ENCODE measurements at regions not wholly inside any gene's neighbourhood (a gene's known extent, or its start where the extent isn't known, plus 50 kb on each side); places are given as distances from the start of the nearest gene placed in this dataset.

DNA sequence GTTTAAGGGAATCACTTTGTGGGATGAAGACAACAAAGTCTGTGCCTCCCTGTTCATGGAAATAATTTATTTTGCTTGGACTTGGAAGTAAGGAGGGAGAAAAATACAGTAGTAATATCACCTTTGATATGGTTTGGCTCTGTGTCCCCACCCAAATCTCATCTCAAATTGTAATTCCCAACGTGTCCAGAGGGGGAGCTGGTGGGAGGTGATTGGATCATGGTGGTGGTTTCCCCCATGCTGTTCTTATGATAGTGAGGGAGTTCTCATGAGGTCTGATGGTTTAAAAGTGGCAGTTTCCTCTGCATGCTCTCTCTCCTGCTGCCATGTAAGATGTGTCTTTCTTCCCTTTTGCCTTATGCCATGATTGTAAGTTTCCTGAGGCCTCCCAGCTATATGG lies 460.7 kb downstream of the NOVA1 start:
- no peaks in the 10 kb centered on the region for H3K27me3 ChIP-seq (ENCODE audit: insufficient read depth, poor library complexity, severe bottlenecking)
- TF ChIP-seq POLR2AphosphoS5 (IDR thresholded peaks at IDR 0.05; ENCODE audit: low read depth) (no peak), SPI1 (IDR thresholded peaks at IDR 0.05; ENCODE audit: borderline replicate concordance, low read depth) (no peak), GABPA (IDR thresholded peaks at IDR 0.05; ENCODE audit: low read depth) (no peak)
- TF ChIP-seq, protein P1, sequence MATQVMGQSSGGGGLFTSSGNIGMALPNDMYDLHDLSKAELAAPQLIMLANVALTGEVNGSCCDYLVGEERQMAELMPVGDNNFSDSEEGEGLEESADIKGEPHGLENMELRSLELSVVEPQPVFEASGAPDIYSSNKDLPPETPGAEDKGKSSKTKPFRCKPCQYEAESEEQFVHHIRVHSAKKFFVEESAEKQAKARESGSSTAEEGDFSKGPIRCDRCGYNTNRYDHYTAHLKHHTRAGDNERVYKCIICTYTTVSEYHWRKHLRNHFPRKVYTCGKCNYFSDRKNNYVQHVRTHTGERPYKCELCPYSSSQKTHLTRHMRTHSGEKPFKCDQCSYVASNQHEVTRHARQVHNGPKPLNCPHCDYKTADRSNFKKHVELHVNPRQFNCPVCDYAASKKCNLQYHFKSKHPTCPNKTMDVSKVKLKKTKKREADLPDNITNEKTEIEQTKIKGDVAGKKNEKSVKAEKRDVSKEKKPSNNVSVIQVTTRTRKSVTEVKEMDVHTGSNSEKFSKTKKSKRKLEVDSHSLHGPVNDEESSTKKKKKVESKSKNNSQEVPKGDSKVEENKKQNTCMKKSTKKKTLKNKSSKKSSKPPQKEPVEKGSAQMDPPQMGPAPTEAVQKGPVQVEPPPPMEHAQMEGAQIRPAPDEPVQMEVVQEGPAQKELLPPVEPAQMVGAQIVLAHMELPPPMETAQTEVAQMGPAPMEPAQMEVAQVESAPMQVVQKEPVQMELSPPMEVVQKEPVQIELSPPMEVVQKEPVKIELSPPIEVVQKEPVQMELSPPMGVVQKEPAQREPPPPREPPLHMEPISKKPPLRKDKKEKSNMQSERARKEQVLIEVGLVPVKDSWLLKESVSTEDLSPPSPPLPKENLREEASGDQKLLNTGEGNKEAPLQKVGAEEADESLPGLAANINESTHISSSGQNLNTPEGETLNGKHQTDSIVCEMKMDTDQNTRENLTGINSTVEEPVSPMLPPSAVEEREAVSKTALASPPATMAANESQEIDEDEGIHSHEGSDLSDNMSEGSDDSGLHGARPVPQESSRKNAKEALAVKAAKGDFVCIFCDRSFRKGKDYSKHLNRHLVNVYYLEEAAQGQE (IDR thresholded peaks at IDR 0.05; ENCODE audit: insufficient replicate concordance, low read depth): no peak
- TF ChIP-seq, protein P2, sequence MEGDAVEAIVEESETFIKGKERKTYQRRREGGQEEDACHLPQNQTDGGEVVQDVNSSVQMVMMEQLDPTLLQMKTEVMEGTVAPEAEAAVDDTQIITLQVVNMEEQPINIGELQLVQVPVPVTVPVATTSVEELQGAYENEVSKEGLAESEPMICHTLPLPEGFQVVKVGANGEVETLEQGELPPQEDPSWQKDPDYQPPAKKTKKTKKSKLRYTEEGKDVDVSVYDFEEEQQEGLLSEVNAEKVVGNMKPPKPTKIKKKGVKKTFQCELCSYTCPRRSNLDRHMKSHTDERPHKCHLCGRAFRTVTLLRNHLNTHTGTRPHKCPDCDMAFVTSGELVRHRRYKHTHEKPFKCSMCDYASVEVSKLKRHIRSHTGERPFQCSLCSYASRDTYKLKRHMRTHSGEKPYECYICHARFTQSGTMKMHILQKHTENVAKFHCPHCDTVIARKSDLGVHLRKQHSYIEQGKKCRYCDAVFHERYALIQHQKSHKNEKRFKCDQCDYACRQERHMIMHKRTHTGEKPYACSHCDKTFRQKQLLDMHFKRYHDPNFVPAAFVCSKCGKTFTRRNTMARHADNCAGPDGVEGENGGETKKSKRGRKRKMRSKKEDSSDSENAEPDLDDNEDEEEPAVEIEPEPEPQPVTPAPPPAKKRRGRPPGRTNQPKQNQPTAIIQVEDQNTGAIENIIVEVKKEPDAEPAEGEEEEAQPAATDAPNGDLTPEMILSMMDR (IDR thresholded peaks at IDR 0.05; ENCODE audit: insufficient read depth, low read length): no peak
- no peak overlapping the region for H3K27ac ChIP-seq (replicated peaks)
- no peak for DNase-seq (ENCODE audit: low read depth in 1 of 2, low spot score in 1 of 2)
- H3K4me3 ChIP-seq (replicated peaks; ENCODE audit: insufficient read depth, low read length): no peak overlapping the region

DNA sequence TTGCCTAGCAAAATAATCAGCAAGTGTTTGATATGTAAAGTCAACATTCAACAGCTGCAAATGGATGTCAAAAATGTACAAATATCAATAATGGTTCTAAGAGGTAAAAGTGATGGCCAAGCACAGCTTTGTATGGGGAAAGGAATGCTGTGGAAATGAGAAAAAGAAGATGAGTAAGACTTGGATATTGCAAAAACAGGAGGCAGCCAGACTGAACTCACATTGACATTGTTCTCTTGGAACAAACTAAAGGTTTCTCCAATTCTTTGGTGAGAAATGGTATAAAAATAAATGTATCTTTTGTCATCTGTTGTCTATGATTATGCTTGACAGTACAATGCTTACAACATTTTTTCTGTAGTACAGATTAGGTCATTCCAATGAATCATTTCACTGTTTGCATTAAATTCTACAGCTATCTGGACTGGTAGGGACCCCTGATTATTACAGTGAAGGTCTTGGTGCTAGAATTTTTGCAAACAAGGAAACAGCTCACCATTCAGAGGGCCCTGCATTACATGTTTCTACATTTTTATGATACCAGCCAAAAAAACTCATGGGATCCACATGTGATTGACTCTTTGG lies 465.7 kb downstream of the NOVA1 start:
- Histone ChIP-seq H3K27me3 (ENCODE audit: insufficient read depth, poor library complexity, severe bottlenecking) (no peaks in the 10 kb centered on the region), H3K27ac (replicated peaks) (no peak overlapping the region), H3K4me3 (replicated peaks; ENCODE audit: insufficient read depth, low read length) (no peak overlapping the region)
- no peak for DNase-seq (ENCODE audit: low read depth in 1 of 2, low spot score in 1 of 2)
- TF ChIP-seq SPI1 (IDR thresholded peaks at IDR 0.05; ENCODE audit: borderline replicate concordance, low read depth): no peak
- TF ChIP-seq, protein P2 (IDR thresholded peaks at IDR 0.05; ENCODE audit: insufficient read depth, low read length): no peak
- TF ChIP-seq, protein P1 (IDR thresholded peaks at IDR 0.05; ENCODE audit: insufficient replicate concordance, low read depth): no peak
- TF ChIP-seq GABPA (IDR thresholded peaks at IDR 0.05; ENCODE audit: low read depth): no peak
- TF ChIP-seq POLR2AphosphoS5 (IDR thresholded peaks at IDR 0.05; ENCODE audit: low read depth): no peak

DNA sequence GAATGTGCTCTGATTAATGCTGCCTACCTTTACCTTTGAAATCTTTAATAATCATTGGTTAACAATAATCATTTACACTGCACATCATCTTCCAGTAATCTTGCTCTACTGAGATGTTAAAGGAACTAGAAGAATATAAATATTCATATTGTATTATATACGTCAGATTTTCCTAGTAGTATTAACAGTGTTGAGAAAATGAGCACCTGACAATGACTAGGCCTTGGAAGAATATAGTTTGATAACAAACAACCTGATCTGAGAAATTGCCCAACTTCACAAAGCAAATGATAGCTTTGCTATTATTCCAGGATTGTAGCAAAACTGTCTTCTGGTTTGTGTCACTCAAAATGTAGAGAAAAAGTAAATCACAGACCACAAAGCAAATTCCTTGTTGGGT lies 467.1 kb downstream of the NOVA1 start:
- Histone ChIP-seq H3K27me3 (ENCODE audit: insufficient read depth, poor library complexity, severe bottlenecking) (no peaks in the 10 kb centered on the region), H3K4me3 (replicated peaks; ENCODE audit: insufficient read depth, low read length) (no peak overlapping the region), H3K27ac (replicated peaks) (no peak overlapping the region)
- DNase-seq (ENCODE audit: low read depth in 1 of 2, low spot score in 1 of 2): no peak
- TF ChIP-seq SPI1 (IDR thresholded peaks at IDR 0.05; ENCODE audit: borderline replicate concordance, low read depth) (no peak), GABPA (IDR thresholded peaks at IDR 0.05; ENCODE audit: low read depth) (no peak)
- TF ChIP-seq, protein P2 (IDR thresholded peaks at IDR 0.05; ENCODE audit: insufficient read depth, low read length): no peak
